HG03460 (cell line): ENCODE measurements at regions not wholly inside any gene's neighbourhood (a gene's known extent, or its start where the extent isn't known, plus 50 kb on each side); places are given as distances from the start of the nearest gene placed in this dataset.
"Not testable (repeated sequence)": the region's sequence is repeated elsewhere in the genome, so short reads cannot be mapped to it uniquely, and the experiment has no call there.

Source experiments
- ATAC-seq: cut with Tn5 transposase; IDR thresholded peaks from one replicate; pipeline ENCODE4 v1.9.1; 2021; ENCODE audit not compliant: unreplicated experiment

- no peak for ATAC-seq
Observed at GRCh38 chr4:132344924-132345828, 803.9 kb upstream of the PCDH10 start.

- no peak for ATAC-seq
Observed at GRCh38 chr4:132346016-132346415, 803.1 kb upstream of the PCDH10 start.

DNA sequence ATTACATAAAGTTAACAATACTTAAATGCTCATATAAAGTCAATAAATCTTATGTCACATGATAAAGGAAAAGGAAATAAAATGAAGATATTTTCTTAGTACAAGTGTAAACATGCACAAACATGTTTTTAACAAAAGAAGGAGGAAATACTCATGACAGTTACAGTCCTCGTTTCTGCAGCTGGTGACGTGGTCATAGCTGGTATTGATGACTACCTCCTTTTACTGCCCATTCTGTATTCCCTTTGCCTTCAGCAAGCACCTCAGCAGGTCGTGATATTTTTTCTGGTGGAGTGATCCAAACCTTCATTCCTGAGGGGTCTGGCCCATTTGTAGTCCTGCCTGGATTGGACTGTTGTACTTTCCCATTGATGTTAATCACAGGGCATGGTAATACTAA is 797.5 kb upstream of the PCDH10 start:
- ATAC-seq, result not testable (repeated sequence)

- no peak for ATAC-seq
Observed at GRCh38 chr4:132382243-132382642, 766.9 kb upstream of the PCDH10 start.

DNA sequence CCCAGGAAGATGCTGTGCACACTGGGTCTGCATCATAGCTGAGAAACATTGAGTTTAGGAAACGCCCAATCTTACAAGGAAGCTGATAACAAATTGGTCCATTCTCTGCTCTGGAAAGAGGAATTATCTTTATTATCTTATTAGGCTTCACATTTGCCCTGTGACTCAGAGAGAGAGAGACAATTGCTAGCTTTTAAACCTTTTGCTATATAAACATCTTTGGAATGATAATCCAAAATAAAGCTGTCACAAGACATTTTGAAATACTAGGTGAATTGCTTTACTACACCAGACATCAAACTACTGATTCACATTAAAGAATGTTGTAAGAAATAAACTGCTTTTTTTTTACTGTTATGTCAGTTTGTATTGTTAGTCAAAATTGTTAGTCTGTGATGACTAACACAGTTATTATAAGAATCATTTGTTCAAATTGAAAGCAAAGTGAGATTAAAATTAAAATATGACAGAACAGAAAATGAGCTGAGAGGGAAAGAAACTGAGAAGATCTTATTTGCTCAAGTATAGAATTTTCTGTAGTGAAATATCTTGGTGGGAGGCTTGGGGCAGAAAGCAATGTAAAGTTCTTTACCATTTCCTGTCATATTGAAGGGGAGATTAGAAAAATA is 765.4 kb upstream of the PCDH10 start:
- ATAC-seq, result no peak

- ATAC-seq, result no peak
Observed at GRCh38 chr4:132384709-132385108, 764.4 kb upstream of the PCDH10 start.

DNA sequence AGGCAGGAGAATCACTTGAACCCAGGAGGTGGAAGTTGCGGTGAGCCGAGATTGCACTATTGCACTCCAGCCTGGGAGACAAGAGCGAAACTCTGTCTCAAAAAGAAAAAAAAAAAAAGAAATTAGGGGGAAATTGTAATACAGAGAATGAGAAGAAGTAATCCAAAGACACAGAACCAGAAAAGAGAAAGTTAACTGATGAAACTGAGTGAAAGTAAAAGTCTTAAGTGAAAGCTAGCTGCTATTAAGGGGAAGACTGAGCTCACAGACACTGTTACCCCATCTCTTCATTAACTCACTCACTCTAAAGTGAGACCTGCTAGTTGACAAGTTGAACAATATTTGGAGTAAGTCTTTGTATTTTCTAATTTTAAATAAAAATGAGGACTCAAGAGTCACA is 763.0 kb upstream of the PCDH10 start:
- no peak for ATAC-seq

- ATAC-seq, result no peak
Observed at GRCh38 chr4:132387060-132387459, 762.0 kb upstream of the PCDH10 start.

- no peak for ATAC-seq
Observed at GRCh38 chr4:132395561-132395960, 753.5 kb upstream of the PCDH10 start.

DNA sequence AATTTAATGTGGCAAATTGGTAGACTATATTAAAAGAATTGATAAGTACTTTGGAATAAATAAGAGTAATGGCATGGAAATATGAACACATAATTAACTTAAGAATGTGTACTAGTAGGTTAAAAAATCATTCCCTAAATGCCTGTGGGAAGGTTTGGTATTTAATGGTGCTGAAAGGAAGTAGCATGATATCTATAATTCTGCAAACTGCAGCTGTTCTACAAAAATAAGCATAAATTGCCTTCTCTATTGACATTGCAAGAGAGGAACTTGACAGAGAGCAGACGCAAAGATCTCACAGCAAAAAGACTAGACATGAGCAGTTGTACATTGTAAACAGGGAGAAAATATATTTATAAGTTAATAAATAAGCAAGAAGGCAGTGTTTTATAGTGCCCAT is 752.5 kb upstream of the PCDH10 start:
- no peak for ATAC-seq

DNA sequence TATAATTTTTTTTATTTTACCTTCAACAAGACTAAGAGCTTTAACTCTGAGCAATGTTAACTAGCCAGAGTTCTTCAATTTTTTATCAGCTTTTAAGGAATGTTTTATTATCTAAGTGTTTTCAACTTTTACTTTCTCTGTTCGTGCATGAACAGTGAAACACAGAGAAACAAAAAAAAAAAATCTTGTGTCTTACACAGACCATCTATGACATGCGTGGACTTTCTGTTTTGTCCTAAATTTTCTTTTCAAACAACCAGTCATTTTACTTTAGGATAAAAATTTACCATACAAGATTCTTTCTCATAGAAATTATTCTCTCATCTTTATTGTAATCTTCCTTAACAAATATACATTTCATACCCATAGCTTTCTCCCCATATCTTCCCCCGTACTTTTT is 731.9 kb upstream of the PCDH10 start:
- no peak for ATAC-seq

- no peak for ATAC-seq
Observed at GRCh38 chr4:132427125-132427524, 722.0 kb upstream of the PCDH10 start.

GRCh38 chr4:132437117-132437516 is 712.0 kb upstream of the PCDH10 start:
- no peak for ATAC-seq

DNA sequence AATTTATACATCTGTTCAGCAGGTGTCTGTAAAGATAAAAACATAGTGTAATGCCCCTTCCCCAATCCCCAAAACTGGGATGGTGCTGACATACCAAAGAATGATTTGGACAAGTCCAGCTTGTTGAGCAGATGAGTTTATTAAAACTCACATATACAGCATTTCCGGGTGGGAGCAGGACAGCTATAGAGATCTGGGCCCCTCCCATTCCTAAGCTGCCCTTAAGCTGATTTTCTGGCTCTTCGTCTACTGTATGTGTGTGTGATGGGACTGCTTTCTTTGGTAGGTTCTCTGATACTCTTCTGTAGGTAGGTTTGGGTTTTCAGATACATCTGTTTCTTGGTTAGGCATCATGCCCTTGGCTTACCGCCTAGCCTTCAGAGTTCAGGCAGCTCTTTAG is 703.7 kb upstream of the PCDH10 start:
- ATAC-seq, result no peak

DNA sequence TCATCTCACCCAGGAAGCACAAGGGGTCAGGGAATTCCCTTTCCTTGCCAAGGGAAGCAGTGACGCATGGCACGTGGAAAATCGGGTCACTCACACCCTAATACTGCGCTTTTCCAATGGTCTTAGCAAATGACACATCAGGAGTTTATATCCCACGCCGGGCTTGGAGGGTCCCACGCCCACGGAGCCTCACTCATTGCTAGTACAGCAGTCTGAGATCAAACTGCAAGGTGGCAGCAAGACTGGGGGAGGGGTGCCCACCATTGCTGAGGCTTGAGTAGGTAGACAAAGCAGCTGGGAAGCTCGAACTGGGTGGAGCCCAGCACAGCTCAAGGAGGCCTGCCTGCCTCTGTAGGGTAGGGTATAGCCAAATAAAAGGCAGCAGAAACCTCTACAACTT is 691.1 kb upstream of the PCDH10 start:
- ATAC-seq, result not testable (repeated sequence)

DNA sequence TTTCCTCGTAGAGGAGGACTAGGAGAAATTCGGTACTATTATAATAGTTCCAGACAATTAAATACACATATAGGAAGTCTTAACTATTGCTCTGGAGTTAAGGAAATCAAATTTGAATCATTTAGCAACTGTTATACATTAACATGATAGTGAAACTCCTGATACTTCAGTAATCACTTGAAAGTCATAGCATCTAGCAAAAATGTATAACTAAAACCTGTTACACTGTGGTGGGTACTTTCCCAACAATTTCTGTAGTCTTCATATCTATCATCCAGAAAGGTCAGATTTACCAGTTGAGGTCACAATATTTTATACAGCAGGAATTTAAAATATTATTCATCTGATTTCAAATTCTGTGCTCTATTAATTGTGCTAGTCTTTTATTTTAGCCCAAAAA is 669.6 kb upstream of the PCDH10 start:
- no peak for ATAC-seq

GRCh38 chr4:132488555-132488954 is 660.5 kb upstream of the PCDH10 start:
- ATAC-seq, result no peak

GRCh38 chr4:132493476-132493875 is 655.6 kb upstream of the PCDH10 start:
- ATAC-seq, result no peak

GRCh38 chr4:132495267-132495812 is 653.8 kb upstream of the PCDH10 start:
- ATAC-seq, result not testable (repeated sequence)

- ATAC-seq, result no peak
Observed at GRCh38 chr4:132498215-132498614, 650.9 kb upstream of the PCDH10 start.

DNA sequence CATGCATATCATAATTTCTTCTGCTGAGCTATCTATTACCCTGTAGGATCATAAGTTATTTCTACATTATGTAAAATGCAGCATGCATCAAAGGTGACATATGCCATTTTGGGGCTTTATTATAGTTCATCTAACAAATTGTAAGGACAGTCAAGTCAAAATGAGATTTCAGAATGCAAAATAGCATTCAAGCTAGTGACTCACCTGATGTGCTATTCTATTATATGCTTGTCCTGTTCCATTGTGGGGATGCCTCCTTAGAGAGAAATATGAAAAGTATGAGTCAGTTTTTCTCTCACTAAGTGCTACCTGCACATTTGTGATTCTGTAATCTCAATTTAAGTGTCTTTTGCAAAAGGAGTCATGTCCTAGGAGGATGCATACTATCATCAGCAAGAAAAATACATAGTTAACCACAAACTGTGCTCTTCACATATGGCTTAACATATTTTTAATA is 647.0 kb upstream of the PCDH10 start:
- ATAC-seq, result no peak

DNA sequence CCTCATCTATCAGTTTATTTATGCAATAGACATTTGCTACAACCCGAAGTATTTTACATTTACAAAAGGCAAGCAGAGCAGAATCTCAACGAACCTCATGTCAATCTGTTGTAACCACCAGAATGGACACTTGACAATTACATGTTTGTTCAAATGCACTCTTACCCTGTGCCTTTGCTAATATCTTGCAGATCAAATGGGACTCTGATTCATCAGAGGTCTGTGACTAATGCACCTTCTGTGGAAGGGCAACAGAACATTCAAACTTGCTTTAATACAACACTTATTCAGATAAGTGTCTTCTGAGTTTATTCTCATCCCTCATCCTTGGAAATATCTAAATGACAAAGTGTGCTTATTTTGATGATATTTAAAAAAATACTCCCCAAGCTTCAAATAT is 644.7 kb upstream of the PCDH10 start:
- no peak for ATAC-seq
